Keratinocyte (primary cell): ENCODE measurements at regions not wholly inside any gene's neighbourhood (a gene's known extent, or its start where the extent isn't known, plus 50 kb on each side); places are given as distances from the start of the nearest gene placed in this dataset.

Experiments used
- DNase-seq: peaks from one replicate; pipeline ENCODE4 v3.0.0-alpha.2; 2011; ENCODE audit warnings: low read depth, missing footprints, low spot score
- FAIRE-seq: peaks from 2 replicates; lab custom pipeline; 2011; peaks lifted over from hg19 to GRCh38; lab: Jason Lieb, UNC
- H2AFZ ChIP-seq: 2 replicates; pipeline ENCODE4 v1.6.0; 2012; ENCODE audit warnings: low read length, control low read depth, inconsistent platforms; ENCODE audit not compliant: control insufficient read depth
- H3K27ac ChIP-seq: 2 replicates; pipeline ENCODE4 v1.5.1; 2011; ENCODE audit warnings: low read length; ENCODE audit not compliant: control insufficient read depth, insufficient read depth
- H3K27me3 ChIP-seq: 3 replicates; pipeline ENCODE4 v1.6.0; 2011; ENCODE audit warnings: low read length; ENCODE audit not compliant: control insufficient read depth, insufficient read depth; ENCODE audit errors: extremely low read depth
- H3K36me3 ChIP-seq, 2 experiments: 2 replicates in 1 of 2; 3 replicates in 1 of 2; pipeline ENCODE4 v1.5.1; 2011; ENCODE audit warnings: low read length in 2 of 2, mild to moderate bottlenecking in 1 of 2; ENCODE audit not compliant: control insufficient read depth in 2 of 2, insufficient read depth in 2 of 2; ENCODE audit errors: extremely low read depth in 1 of 2
- H3K4me1 ChIP-seq: 3 replicates; pipeline ENCODE4 v1.5.1; 2011; ENCODE audit warnings: low read length; ENCODE audit not compliant: control insufficient read depth, insufficient read depth; ENCODE audit errors: extremely low read depth
- H3K4me2 ChIP-seq: 3 replicates; pipeline ENCODE4 v1.6.0; 2011; ENCODE audit warnings: low read depth, low read length; ENCODE audit not compliant: control insufficient read depth, insufficient read depth; ENCODE audit errors: extremely low read depth
- H3K4me3 ChIP-seq, 3 experiments: fragments of 200-600 bp in 1 of 3; sonication (generic) in 1 of 3; 2 replicates in 2 of 3; 3 replicates in 1 of 3; pipeline ENCODE4 v1.5.1; 2011 to 2016; ENCODE audit warnings: low read length in 3 of 3, mild to moderate bottlenecking in 3 of 3, control low read depth in 2 of 3, inconsistent platforms in 1 of 3, low read depth in 1 of 3, mixed read lengths in 1 of 3, mixed run types in 1 of 3, moderate library complexity in 1 of 3; ENCODE audit not compliant: control insufficient read depth in 2 of 3, insufficient read depth in 2 of 3; ENCODE audit errors: extremely low read depth in 1 of 3
- H3K79me2 ChIP-seq: 2 replicates; pipeline ENCODE4 v1.6.0; 2012; ENCODE audit warnings: low read length; ENCODE audit not compliant: control insufficient read depth, insufficient read depth
- H3K9ac ChIP-seq: 3 replicates; pipeline ENCODE4 v1.6.0; 2011; ENCODE audit warnings: low read length; ENCODE audit not compliant: control insufficient read depth, insufficient read depth; ENCODE audit errors: extremely low read depth
- H3K9me1 ChIP-seq: 3 replicates; pipeline ENCODE4 v1.6.0; 2011; ENCODE audit warnings: low read length; ENCODE audit not compliant: control insufficient read depth, insufficient read depth; ENCODE audit errors: extremely low read depth
- H3K9me3 ChIP-seq: 2 replicates; pipeline ENCODE4 v1.5.1; 2012; ENCODE audit warnings: low read depth, low read length; ENCODE audit not compliant: control insufficient read depth
- H4K20me1 ChIP-seq: 3 replicates; pipeline ENCODE4 v1.6.0; 2011; ENCODE audit warnings: low read length; ENCODE audit not compliant: control insufficient read depth, insufficient read depth; ENCODE audit errors: extremely low read depth
- CTCF ChIP-seq, 3 experiments: IDR thresholded peaks in 1 of 3; conservative IDR thresholded peaks in 1 of 3; optimal IDR thresholded peaks in 1 of 3; 2 replicates in 2 of 3; 3 replicates in 1 of 3; pipeline versions ENCODE3 to v1.5.1; 2011; ENCODE audit warnings: low read length in 3 of 3, mild to moderate bottlenecking in 3 of 3, moderate library complexity in 2 of 3, control low read depth in 1 of 3, inconsistent platforms in 1 of 3; ENCODE audit not compliant: insufficient read depth in 2 of 3; ENCODE audit errors: extremely low read depth in 1 of 3
- EZH2 ChIP-seq: IDR thresholded peaks from one replicate; pipeline ENCODE4 v1.6.1; 2012; ENCODE audit warnings: inconsistent platforms, mild to moderate bottlenecking, low read length, moderate library complexity
- dilution Hi-C: fragments of 300-500 bp; cut with MboI; formaldehyde crosslinking; loops from one replicate; pipeline ENCODE4 v1.7.0; 2020; ENCODE audit warnings: low sequenced_read_pairs; ENCODE audit not compliant: extremely low pct_ligation_motif_present

GRCh38 chr7:68200051-68200670 lies 1203.5 kb downstream of the TYW1 start:
- dilution Hi-C loops, result no loop called here

GRCh38 chr7:68203251-68203650 lies 1206.6 kb downstream of the TYW1 start:
- FAIRE-seq, result no peak
- peaks cover 2% of the 10 kb centered on the region for H3K9me3 ChIP-seq

More at GRCh38 chr7:68200051-68200670, 1203.5 kb downstream of the TYW1 start:
- no peak overlapping the region for H3K4me3 ChIP-seq
- no peak for FAIRE-seq
- H2AFZ ChIP-seq, result no peak overlapping the region
- H3K9me3 ChIP-seq, result no peaks in the 10 kb centered on the region
- H3K4me1 ChIP-seq, result no peaks in the 10 kb centered on the region
- H3K36me3 ChIP-seq, result no peaks in the 10 kb centered on the region
- no peaks in the 10 kb centered on the region for H4K20me1 ChIP-seq
- no peak overlapping the region for H3K27ac ChIP-seq
- H3K79me2 ChIP-seq, result no peaks in the 10 kb centered on the region
- H3K27me3 ChIP-seq, result no peaks in the 10 kb centered on the region
- no peak for DNase-seq
- no peak overlapping the region for H3K4me2 ChIP-seq
- no peaks in the 10 kb centered on the region for H3K9me1 ChIP-seq
- no peak overlapping the region for H3K9ac ChIP-seq
- TF ChIP-seq EZH2, result no peak
- TF ChIP-seq CTCF (optimal IDR thresholded peaks at IDR 0.05 in 1 of 3, IDR thresholded peaks at IDR 0.05 in 1 of 3, conservative IDR thresholded peaks at IDR 0.05 in 1 of 3; ENCODE audit: extremely low read depth in 1 of 3, insufficient read depth in 2 of 3, low read length in 3 of 3), result no peak

More at GRCh38 chr7:68203251-68203650, 1206.6 kb downstream of the TYW1 start:
- dilution Hi-C loops, result no loop called here
- H3K9me1 ChIP-seq, result no peaks in the 10 kb centered on the region
- H3K27me3 ChIP-seq, result no peaks in the 10 kb centered on the region
- H3K36me3 ChIP-seq, result no peaks in the 10 kb centered on the region
- no peak for DNase-seq
- H2AFZ ChIP-seq, result no peak overlapping the region
- H3K4me3 ChIP-seq, result no peak overlapping the region
- H3K79me2 ChIP-seq, result no peaks in the 10 kb centered on the region
- no peak overlapping the region for H3K4me2 ChIP-seq
- no peak overlapping the region for H3K9ac ChIP-seq
- H3K4me1 ChIP-seq, result no peaks in the 10 kb centered on the region
- TF ChIP-seq CTCF (optimal IDR thresholded peaks at IDR 0.05 in 1 of 3, IDR thresholded peaks at IDR 0.05 in 1 of 3, conservative IDR thresholded peaks at IDR 0.05 in 1 of 3; ENCODE audit: extremely low read depth in 1 of 3, insufficient read depth in 2 of 3, low read length in 3 of 3) (no peak), EZH2 (no peak)
- H4K20me1 ChIP-seq, result no peaks in the 10 kb centered on the region
- no peak overlapping the region for H3K27ac ChIP-seq
